ENCODE measurements at regions not wholly inside any gene's neighbourhood (a gene's known extent, or its start where the extent isn't known, plus 50 kb on each side); places are given as distances from the start of the nearest gene placed in this dataset.

DNA sequence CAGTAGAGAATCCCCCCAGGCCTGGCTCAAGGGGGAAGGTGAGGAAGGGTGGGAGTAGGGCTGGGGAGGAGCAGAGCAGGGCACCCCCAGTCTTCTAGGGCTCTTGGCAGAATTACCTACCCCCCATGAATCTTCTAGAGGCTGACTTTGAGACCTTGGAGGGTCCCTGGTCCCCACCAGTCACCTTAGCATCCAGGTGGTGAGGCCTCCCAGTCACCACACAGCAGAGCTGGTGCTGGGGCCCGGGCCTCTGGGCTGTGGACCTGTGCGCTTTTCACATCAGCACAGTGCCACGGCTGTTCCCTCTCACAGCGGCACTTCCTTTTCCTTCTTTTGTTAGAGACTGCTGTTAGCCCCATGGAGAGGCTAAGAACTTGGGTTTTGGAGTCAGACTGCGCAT is 148.6 kb upstream of the PITX1 start:
- TF ChIP-seq, protein P1, sequence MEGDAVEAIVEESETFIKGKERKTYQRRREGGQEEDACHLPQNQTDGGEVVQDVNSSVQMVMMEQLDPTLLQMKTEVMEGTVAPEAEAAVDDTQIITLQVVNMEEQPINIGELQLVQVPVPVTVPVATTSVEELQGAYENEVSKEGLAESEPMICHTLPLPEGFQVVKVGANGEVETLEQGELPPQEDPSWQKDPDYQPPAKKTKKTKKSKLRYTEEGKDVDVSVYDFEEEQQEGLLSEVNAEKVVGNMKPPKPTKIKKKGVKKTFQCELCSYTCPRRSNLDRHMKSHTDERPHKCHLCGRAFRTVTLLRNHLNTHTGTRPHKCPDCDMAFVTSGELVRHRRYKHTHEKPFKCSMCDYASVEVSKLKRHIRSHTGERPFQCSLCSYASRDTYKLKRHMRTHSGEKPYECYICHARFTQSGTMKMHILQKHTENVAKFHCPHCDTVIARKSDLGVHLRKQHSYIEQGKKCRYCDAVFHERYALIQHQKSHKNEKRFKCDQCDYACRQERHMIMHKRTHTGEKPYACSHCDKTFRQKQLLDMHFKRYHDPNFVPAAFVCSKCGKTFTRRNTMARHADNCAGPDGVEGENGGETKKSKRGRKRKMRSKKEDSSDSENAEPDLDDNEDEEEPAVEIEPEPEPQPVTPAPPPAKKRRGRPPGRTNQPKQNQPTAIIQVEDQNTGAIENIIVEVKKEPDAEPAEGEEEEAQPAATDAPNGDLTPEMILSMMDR (IDR thresholded peaks at IDR 0.05; ENCODE audit: insufficient read depth, low read length, poor library complexity, severe bottlenecking): no peak
- Histone ChIP-seq H3K27me3 (replicated peaks; ENCODE audit: control insufficient read depth, insufficient read depth, low read length) (peaks cover 5% of the 10 kb centered on the region), H3K4me3 (replicated peaks; ENCODE audit: low read depth, low read length) (no peak overlapping the region), H3K36me3 (ENCODE audit: control insufficient read depth, insufficient read depth, low read length) (no peaks in the 10 kb centered on the region)
- DNase-seq (ENCODE audit: extremely low read depth, insufficient read length): no peak

DNA sequence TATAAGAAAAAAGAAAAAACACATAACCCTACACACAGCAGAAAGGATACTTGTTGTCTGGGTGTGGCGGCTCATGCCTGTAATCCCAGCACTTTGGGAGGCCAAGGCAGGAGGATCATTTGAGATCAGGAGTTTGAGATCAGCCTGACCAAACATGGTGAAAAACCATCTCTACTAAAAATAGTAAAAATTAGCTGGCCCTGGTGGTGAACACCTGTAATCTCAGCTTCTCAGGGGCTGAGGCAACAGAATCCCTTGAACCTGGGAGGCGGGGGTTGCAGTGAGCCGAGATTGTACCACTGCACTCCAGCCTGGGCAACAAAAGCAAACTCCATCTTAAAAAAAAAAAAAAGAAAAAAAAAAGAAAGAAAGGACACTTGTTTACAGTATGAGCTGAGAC is 147.6 kb upstream of the PITX1 start:
- no peak for DNase-seq (ENCODE audit: extremely low read depth, insufficient read length)
- no peak overlapping the region for H3K4me3 ChIP-seq (replicated peaks; ENCODE audit: low read depth, low read length)

DNA sequence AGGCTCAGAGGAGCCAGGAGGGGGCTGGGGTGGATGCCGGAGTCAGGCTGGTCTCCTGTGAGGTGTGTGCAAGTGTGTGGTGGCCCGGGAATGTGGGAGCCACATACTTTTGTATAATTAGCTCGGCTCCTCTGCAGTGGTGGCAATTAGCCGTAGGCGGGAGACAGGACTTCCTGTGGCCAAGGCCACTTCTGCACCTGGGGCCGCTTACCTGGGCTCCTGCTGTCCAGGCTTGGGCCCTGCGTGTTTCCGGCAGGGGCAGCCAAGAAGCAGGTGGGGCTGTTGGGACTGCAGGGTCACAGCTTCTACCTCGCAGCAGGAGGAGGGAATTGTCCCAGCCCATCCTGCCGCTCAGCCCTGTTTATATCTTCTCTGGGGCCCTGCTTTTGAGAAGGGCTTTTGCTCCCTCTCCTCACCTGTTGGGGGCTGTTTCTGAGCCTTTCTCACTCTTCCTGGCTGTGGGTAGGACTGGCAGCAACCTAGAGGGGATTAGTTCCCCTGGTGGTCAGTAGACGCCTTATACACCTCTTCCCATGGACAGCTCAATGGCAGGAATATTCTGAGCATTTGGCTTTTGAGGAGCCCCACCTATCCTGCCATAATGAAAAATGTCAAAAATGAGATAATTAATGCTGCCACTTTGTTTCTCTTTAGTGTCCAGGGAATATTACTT is 145.4 kb upstream of the PITX1 start:
- H3K27me3 ChIP-seq (replicated peaks; ENCODE audit: control insufficient read depth, insufficient read depth, low read length): peaks cover 5% of the 10 kb centered on the region
- no peak for DNase-seq (ENCODE audit: extremely low read depth, insufficient read length)
- H3K4me3 ChIP-seq (replicated peaks; ENCODE audit: low read depth, low read length): no peak overlapping the region
- H3K36me3 ChIP-seq (ENCODE audit: control insufficient read depth, insufficient read depth, low read length): no peaks in the 10 kb centered on the region
- TF ChIP-seq, protein P1 (IDR thresholded peaks at IDR 0.05; ENCODE audit: insufficient read depth, low read length, poor library complexity, severe bottlenecking): no peak

More for the DNA sequence above, 147.6 kb upstream of the PITX1 start:
- peaks cover 5% of the 10 kb centered on the region for H3K27me3 ChIP-seq (replicated peaks; ENCODE audit: control insufficient read depth, insufficient read depth, low read length)
- TF ChIP-seq, protein P1 (IDR thresholded peaks at IDR 0.05; ENCODE audit: insufficient read depth, low read length, poor library complexity, severe bottlenecking): no peak
- H3K36me3 ChIP-seq (ENCODE audit: control insufficient read depth, insufficient read depth, low read length): no peaks in the 10 kb centered on the region

DNA sequence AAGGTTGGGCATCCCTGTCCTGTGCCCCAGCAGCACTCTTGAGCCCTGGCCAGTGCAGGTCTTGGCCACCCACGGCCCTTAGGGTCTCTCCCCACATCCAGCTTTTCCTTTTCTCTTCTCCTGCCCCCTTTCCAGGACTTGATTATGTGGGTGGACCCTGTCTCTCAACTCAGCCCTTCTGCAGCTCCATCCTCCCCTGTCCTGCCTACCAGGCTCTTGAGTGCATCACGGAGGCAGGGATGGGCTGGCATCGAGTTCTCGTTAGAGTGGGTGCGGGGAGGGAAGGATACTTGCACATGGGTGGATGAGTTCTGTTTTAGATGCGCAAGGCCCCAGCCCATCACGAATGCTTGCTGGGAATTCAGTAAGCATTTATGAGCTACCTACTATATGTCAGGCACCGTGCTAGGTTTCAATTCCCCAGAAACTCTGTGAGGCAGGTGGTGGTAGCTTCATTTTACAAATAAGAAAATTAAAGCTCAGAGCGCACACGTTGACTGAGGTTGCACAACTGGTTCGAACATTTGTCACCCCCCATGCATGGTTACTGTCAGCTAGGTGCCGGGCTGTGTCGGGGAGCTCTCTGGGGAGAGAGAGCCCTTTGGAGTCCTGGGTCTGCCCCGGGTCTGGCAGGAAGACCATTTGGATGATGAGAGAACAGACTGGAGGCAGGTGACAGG is 144.6 kb upstream of the PITX1 start:
- H3K27me3 ChIP-seq (replicated peaks; ENCODE audit: control insufficient read depth, insufficient read depth, low read length): peaks cover 5% of the 10 kb centered on the region
- TF ChIP-seq, protein P1 (IDR thresholded peaks at IDR 0.05; ENCODE audit: insufficient read depth, low read length, poor library complexity, severe bottlenecking): no peak
- no peak for DNase-seq (ENCODE audit: extremely low read depth, insufficient read length)

DNA sequence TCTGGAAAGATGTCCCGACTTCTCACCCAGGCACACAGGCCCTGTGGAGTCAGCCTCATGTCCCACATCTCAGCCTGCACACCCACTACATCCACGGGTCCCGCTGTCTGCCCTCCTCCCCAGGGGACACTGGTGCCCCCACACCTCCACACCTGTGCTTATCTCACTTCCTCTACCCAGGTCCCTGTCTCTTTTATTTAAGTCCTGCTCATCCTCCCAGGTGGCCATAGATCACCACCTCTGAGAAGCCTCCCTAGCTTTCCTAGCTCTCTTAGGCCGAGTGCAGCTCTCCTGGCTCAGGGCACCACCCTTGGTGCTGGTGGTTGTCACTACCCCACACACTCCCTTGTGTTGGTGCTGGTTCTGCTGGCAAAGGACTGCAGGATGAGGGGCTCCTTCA is 143.6 kb upstream of the PITX1 start:
- TF ChIP-seq, protein P1 (IDR thresholded peaks at IDR 0.05; ENCODE audit: insufficient read depth, low read length, poor library complexity, severe bottlenecking): no peak
- peaks cover 5% of the 10 kb centered on the region for H3K27me3 ChIP-seq (replicated peaks; ENCODE audit: control insufficient read depth, insufficient read depth, low read length)
- DNase-seq (ENCODE audit: extremely low read depth, insufficient read length): no peak
- H3K36me3 ChIP-seq (ENCODE audit: control insufficient read depth, insufficient read depth, low read length): no peaks in the 10 kb centered on the region
- no peak overlapping the region for H3K4me3 ChIP-seq (replicated peaks; ENCODE audit: low read depth, low read length)

More for the DNA sequence above, 144.6 kb upstream of the PITX1 start:
- Histone ChIP-seq H3K4me3 (replicated peaks; ENCODE audit: low read depth, low read length) (no peak overlapping the region), H3K36me3 (ENCODE audit: control insufficient read depth, insufficient read depth, low read length) (no peaks in the 10 kb centered on the region)

All from GM06990 (cell line).